ENCODE measurements at regions not wholly inside any gene's neighbourhood (a gene's known extent, or its start where the extent isn't known, plus 50 kb on each side); places are given as distances from the start of the nearest gene placed in this dataset.

- H3K4me3 Mint-ChIP-seq (ENCODE audit: unreplicated experiment): no peak overlapping the region
- H3K27me3 Mint-ChIP-seq (ENCODE audit: unreplicated experiment): peaks cover 2% of the 10 kb centered on the region
- DNase-seq (ENCODE audit: low spot score): no peak
- no peaks in the 10 kb centered on the region for H3K9me3 Mint-ChIP-seq (ENCODE audit: unreplicated experiment)
- no peaks in the 10 kb centered on the region for H3K36me3 Mint-ChIP-seq (ENCODE audit: low read depth, unreplicated experiment)
- no peak for TF ChIP-seq CTCF (IDR thresholded peaks at IDR 0.05; ENCODE audit: unreplicated experiment)
- peaks cover 3% of the 10 kb centered on the region for H3K4me1 Mint-ChIP-seq (ENCODE audit: unreplicated experiment)
- no peak overlapping the region for H3K27ac Mint-ChIP-seq (ENCODE audit: unreplicated experiment)
Measured at GRCh38 chr2:136189221-136189782, 71.4 kb upstream of the CXCR4 start.

GRCh38 chr2:136188086-136188485, 70.1 kb upstream of the CXCR4 start:
- Mint-ChIP-seq H3K9me3 (ENCODE audit: unreplicated experiment) (no peaks in the 10 kb centered on the region), H3K27me3 (ENCODE audit: unreplicated experiment) (peaks cover under 1% of the 10 kb centered on the region), H3K27ac (ENCODE audit: unreplicated experiment) (no peak overlapping the region), H3K36me3 (ENCODE audit: low read depth, unreplicated experiment) (no peaks in the 10 kb centered on the region), H3K4me3 (ENCODE audit: unreplicated experiment) (no peak overlapping the region), H3K4me1 (ENCODE audit: unreplicated experiment) (peaks cover 5% of the 10 kb centered on the region)
- TF ChIP-seq CTCF (IDR thresholded peaks at IDR 0.05; ENCODE audit: unreplicated experiment): no peak
- DNase-seq (ENCODE audit: low spot score): no peak

GRCh38 chr2:136185981-136186776, 68.2 kb upstream of the CXCR4 start:
- H3K4me3 Mint-ChIP-seq (ENCODE audit: unreplicated experiment): no peak overlapping the region
- no peak for DNase-seq (ENCODE audit: low spot score)
- H3K27ac Mint-ChIP-seq (ENCODE audit: unreplicated experiment): no peak overlapping the region
- H3K9me3 Mint-ChIP-seq (ENCODE audit: unreplicated experiment): no peaks in the 10 kb centered on the region
- no peaks in the 10 kb centered on the region for H3K36me3 Mint-ChIP-seq (ENCODE audit: low read depth, unreplicated experiment)
- peaks cover under 1% of the 10 kb centered on the region for H3K27me3 Mint-ChIP-seq (ENCODE audit: unreplicated experiment)
- TF ChIP-seq CTCF (IDR thresholded peaks at IDR 0.05; ENCODE audit: unreplicated experiment): no peak
- H3K4me1 Mint-ChIP-seq (ENCODE audit: unreplicated experiment): peaks cover 15% of the 10 kb centered on the region

- H3K27ac Mint-ChIP-seq (ENCODE audit: unreplicated experiment): no peak overlapping the region
- no peak overlapping the region for H3K4me3 Mint-ChIP-seq (ENCODE audit: unreplicated experiment)
- DNase-seq (ENCODE audit: low spot score): no peak
- no peak for TF ChIP-seq CTCF (IDR thresholded peaks at IDR 0.05; ENCODE audit: unreplicated experiment)
- H3K36me3 Mint-ChIP-seq (ENCODE audit: low read depth, unreplicated experiment): no peaks in the 10 kb centered on the region
- peaks cover 34% of the 10 kb centered on the region for H3K4me1 Mint-ChIP-seq (ENCODE audit: unreplicated experiment)
- no peaks in the 10 kb centered on the region for H3K9me3 Mint-ChIP-seq (ENCODE audit: unreplicated experiment)
- peaks cover 1% of the 10 kb centered on the region for H3K27me3 Mint-ChIP-seq (ENCODE audit: unreplicated experiment)
Measured at GRCh38 chr2:136183097-136183496, 65.1 kb upstream of the CXCR4 start.

GRCh38 chr2:136182315-136182714, 64.4 kb upstream of the CXCR4 start:
- no peak for DNase-seq (ENCODE audit: low spot score)
- Mint-ChIP-seq H3K36me3 (ENCODE audit: low read depth, unreplicated experiment) (no peaks in the 10 kb centered on the region), H3K27me3 (ENCODE audit: unreplicated experiment) (peaks cover 1% of the 10 kb centered on the region), H3K4me1 (ENCODE audit: unreplicated experiment) (peaks cover 36% of the 10 kb centered on the region), H3K9me3 (ENCODE audit: unreplicated experiment) (no peaks in the 10 kb centered on the region), H3K4me3 (ENCODE audit: unreplicated experiment) (no peak overlapping the region), H3K27ac (ENCODE audit: unreplicated experiment) (no peak overlapping the region)
- no peak for TF ChIP-seq CTCF (IDR thresholded peaks at IDR 0.05; ENCODE audit: unreplicated experiment)

Measured in endothelial cell (in vitro differentiated cells).